Trophoblast cell (in vitro differentiated cells and primary cell): ENCODE measurements at regions not wholly inside any gene's neighbourhood (a gene's known extent, or its start where the extent isn't known, plus 50 kb on each side); places are given as distances from the start of the nearest gene placed in this dataset.
A peak's percentile ranks its signal among the peaks of the same experiment; 100 is the strongest.

Experiments
- DNase-seq, 2 donors: peaks; one replicate each; pipeline ENCODE4 v3.0.0-alpha.2; 2016
- H2AFZ ChIP-seq: 2 replicates; pipeline ENCODE4 v1.6.1; 2013; ENCODE audit warnings: low read length, moderate library complexity, mild to moderate bottlenecking; ENCODE audit not compliant: insufficient read depth, poor library complexity
- H2AK5ac ChIP-seq: 2 replicates; pipeline ENCODE4 v1.6.1; 2013; ENCODE audit warnings: mild to moderate bottlenecking, low read length
- H2BK120ac ChIP-seq: 2 replicates; pipeline ENCODE4 v1.6.1; 2013; ENCODE audit warnings: low read length, mild to moderate bottlenecking, moderate library complexity; ENCODE audit not compliant: insufficient read depth, poor library complexity
- H2BK12ac ChIP-seq: 2 replicates; pipeline ENCODE4 v1.6.1; 2013; ENCODE audit warnings: mild to moderate bottlenecking, low read length, moderate library complexity
- H2BK5ac ChIP-seq: 2 replicates; pipeline ENCODE4 v1.6.1; 2013; ENCODE audit warnings: low read length, low read depth, moderate library complexity, mild to moderate bottlenecking; ENCODE audit not compliant: poor library complexity
- H3K14ac ChIP-seq: 2 replicates; pipeline ENCODE4 v1.6.1; 2013; ENCODE audit warnings: mild to moderate bottlenecking, low read length
- H3K18ac ChIP-seq: 2 replicates; pipeline ENCODE4 v1.6.1; 2013; ENCODE audit warnings: mild to moderate bottlenecking, low read length
- H3K23ac ChIP-seq: 2 replicates; pipeline ENCODE4 v1.6.1; 2013; ENCODE audit warnings: low read length
- H3K27ac ChIP-seq: 2 replicates; pipeline ENCODE4 v1.5.1; 2013; ENCODE audit warnings: low read depth, mild to moderate bottlenecking, inconsistent platforms, low read length, moderate library complexity
- H3K27me3 ChIP-seq: 2 replicates; pipeline ENCODE4 v1.6.1; 2013; ENCODE audit warnings: inconsistent platforms, mild to moderate bottlenecking, low read length, moderate library complexity; ENCODE audit not compliant: insufficient read depth
- H3K36me3 ChIP-seq, 2 experiments: 1 replicate in 1 of 2; 2 replicates in 1 of 2; pipeline ENCODE4 v1.6.1; 2013; ENCODE audit warnings: low read length in 2 of 2, mild to moderate bottlenecking in 2 of 2, moderate library complexity in 1 of 2; ENCODE audit not compliant: insufficient read depth in 2 of 2, control insufficient read depth in 1 of 2
- H3K4ac ChIP-seq: 2 replicates; pipeline ENCODE4 v1.6.1; 2013; ENCODE audit warnings: low read depth, mild to moderate bottlenecking, low read length, moderate library complexity
- H3K4me1 ChIP-seq, 2 experiments: 1 replicate in 1 of 2; 2 replicates in 1 of 2; pipeline ENCODE4 v1.6.1; 2013; ENCODE audit warnings: low read length in 2 of 2, mild to moderate bottlenecking in 2 of 2, moderate library complexity in 1 of 2; ENCODE audit not compliant: insufficient read depth in 2 of 2, control insufficient read depth in 1 of 2
- H3K4me2 ChIP-seq: 2 replicates; pipeline ENCODE4 v1.6.1; 2013; ENCODE audit warnings: inconsistent platforms, mild to moderate bottlenecking, low read length, moderate library complexity
- H3K4me3 ChIP-seq: 2 replicates; pipeline ENCODE4 v1.5.1; 2013; ENCODE audit warnings: mild to moderate bottlenecking, low read depth, low read length, inconsistent platforms
- H3K79me1 ChIP-seq: one replicate; pipeline ENCODE4 v1.6.1; 2013; ENCODE audit warnings: low read length
- H3K79me2 ChIP-seq: 2 replicates; pipeline ENCODE4 v1.6.1; 2013; ENCODE audit warnings: low read length, mild to moderate bottlenecking; ENCODE audit not compliant: control insufficient read depth, insufficient read depth, poor library complexity
- H3K9ac ChIP-seq: 2 replicates; pipeline ENCODE4 v1.6.1; 2013; ENCODE audit warnings: mild to moderate bottlenecking, low read length
- H3K9me3 ChIP-seq: 2 replicates; pipeline ENCODE4 v1.6.1; 2013; ENCODE audit warnings: low read depth, mild to moderate bottlenecking, control low read depth, inconsistent platforms, low read length; ENCODE audit not compliant: insufficient read depth
- H4K12ac ChIP-seq: 2 replicates; pipeline ENCODE4 v1.6.1; 2013; ENCODE audit warnings: low read depth, mild to moderate bottlenecking, low read length, moderate library complexity
- H4K8ac ChIP-seq: 2 replicates; pipeline ENCODE4 v1.6.1; 2013; ENCODE audit warnings: low read depth, mild to moderate bottlenecking, low read length, moderate library complexity
- H4K91ac ChIP-seq: one replicate; pipeline ENCODE4 v1.6.1; 2013; ENCODE audit warnings: low read depth, mild to moderate bottlenecking, low read length, moderate library complexity
- WGBS: extraction: QIAGEN DNeasy Blood & Tissue Kit; methylation state at CpG from one replicate; pipeline ENCODE4 v1.1.7; 2013; ENCODE audit warnings: missing lambda C conversion rate; ENCODE audit not compliant: insufficient read length, insufficient coverage; ENCODE audit errors: extremely low coverage; 5-methylcytosine and 5-hydroxymethylcytosine counted together

DNA sequence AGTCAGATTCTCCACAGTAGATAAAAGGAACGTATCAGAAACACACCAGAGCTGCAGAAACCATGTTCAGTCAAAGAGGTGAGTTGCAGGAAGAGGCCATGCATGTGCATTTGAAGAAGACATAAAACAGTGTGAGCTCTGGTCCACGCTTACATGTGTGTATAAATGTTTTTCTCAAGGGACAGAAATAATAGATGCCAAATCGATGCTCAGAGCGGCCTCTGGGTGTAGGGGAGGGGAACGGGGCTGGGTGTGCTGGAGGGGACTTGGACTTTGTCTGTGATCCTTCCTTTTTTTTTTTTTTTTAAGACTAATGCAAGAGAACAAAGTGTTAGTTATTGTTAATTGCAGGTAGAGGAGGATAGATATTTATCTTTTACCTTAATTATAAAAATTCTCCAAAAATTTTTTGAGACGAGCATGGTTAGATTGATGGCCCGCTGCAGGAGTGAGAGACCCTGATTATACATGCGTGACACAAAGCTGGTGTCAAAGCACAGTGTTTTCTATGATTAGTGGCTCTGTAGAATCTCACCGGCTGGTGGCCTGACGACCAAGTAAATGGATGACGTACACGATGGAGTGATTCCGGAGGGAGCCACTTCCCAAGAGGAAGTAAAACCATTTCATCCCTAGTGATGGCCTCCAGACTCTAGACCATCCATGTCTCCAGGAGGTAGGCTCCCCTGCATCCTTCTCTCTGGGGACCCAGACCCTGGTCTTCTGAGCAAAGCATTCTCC lies 240.2 kb downstream of the ENGASE start:
- Histone ChIP-seq H4K12ac (no peak overlapping the region), H2BK120ac (no peak overlapping the region), H3K23ac (no peak overlapping the region), H2AFZ (no peak overlapping the region), H2BK5ac (no peak overlapping the region), H3K4me2 (no peak overlapping the region), H2BK12ac (no peak overlapping the region), H4K8ac (no peak overlapping the region), H3K27me3 (no peaks in the 10 kb centered on the region), H3K4ac (no peak overlapping the region), H2AK5ac (no peak overlapping the region), H3K27ac (no peak overlapping the region), H4K91ac (no peak overlapping the region), H3K79me2 (no peaks in the 10 kb centered on the region), H3K9me3 (no peaks in the 10 kb centered on the region), H3K4me1 (no peaks in the 10 kb centered on the region), H3K14ac (no peak overlapping the region), H3K4me3 (no peak overlapping the region), H3K9ac (no peak overlapping the region), H3K18ac (no peak overlapping the region), H3K79me1 (no peaks in the 10 kb centered on the region), H3K36me3 (no peaks in the 10 kb centered on the region)
- DNase-seq: no peak
- no CpG with 5 or more reads among the region's 13 CpGs for WGBS

DNA sequence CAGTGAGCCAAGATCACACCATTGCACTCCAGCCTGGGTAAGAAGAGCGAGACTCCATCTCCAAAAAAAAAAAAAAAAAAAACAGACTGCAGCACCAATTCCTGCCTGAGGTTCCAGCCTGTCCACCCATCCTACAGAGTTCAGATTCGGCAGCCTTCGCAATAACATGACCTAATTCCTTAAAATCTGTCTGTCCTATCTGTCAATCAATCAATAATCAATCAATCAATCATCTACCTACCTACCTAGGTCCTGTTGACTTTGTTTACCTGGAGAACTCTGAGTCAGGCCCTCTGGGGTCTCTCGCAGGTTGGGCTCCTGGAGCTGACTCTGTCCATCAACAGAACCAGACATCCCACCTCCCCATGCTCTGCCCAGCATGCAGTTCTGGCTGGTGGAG lies 236.7 kb downstream of the ENGASE start:
- H3K9me3 ChIP-seq: no peaks in the 10 kb centered on the region
- no peak overlapping the region for H4K8ac ChIP-seq
- DNase-seq: no peak
- no peak overlapping the region for H3K23ac ChIP-seq
- H3K36me3 ChIP-seq: no peaks in the 10 kb centered on the region
- H3K4ac ChIP-seq: no peak overlapping the region
- no peak overlapping the region for H3K14ac ChIP-seq
- no peak overlapping the region for H2AK5ac ChIP-seq
- H3K18ac ChIP-seq: no peak overlapping the region
- no peaks in the 10 kb centered on the region for H3K4me1 ChIP-seq
- WGBS: no CpG with 5 or more reads among the region's 4 CpGs
- H3K79me2 ChIP-seq: no peaks in the 10 kb centered on the region
- no peaks in the 10 kb centered on the region for H3K27me3 ChIP-seq
- no peak overlapping the region for H2BK5ac ChIP-seq
- H2AFZ ChIP-seq: no peak overlapping the region
- no peak overlapping the region for H3K9ac ChIP-seq
- H2BK12ac ChIP-seq: no peak overlapping the region
- H3K4me2 ChIP-seq: no peak overlapping the region
- no peak overlapping the region for H4K12ac ChIP-seq
- H4K91ac ChIP-seq: no peak overlapping the region
- no peak overlapping the region for H3K27ac ChIP-seq
- no peak overlapping the region for H2BK120ac ChIP-seq
- no peak overlapping the region for H3K4me3 ChIP-seq
- no peaks in the 10 kb centered on the region for H3K79me1 ChIP-seq

DNA sequence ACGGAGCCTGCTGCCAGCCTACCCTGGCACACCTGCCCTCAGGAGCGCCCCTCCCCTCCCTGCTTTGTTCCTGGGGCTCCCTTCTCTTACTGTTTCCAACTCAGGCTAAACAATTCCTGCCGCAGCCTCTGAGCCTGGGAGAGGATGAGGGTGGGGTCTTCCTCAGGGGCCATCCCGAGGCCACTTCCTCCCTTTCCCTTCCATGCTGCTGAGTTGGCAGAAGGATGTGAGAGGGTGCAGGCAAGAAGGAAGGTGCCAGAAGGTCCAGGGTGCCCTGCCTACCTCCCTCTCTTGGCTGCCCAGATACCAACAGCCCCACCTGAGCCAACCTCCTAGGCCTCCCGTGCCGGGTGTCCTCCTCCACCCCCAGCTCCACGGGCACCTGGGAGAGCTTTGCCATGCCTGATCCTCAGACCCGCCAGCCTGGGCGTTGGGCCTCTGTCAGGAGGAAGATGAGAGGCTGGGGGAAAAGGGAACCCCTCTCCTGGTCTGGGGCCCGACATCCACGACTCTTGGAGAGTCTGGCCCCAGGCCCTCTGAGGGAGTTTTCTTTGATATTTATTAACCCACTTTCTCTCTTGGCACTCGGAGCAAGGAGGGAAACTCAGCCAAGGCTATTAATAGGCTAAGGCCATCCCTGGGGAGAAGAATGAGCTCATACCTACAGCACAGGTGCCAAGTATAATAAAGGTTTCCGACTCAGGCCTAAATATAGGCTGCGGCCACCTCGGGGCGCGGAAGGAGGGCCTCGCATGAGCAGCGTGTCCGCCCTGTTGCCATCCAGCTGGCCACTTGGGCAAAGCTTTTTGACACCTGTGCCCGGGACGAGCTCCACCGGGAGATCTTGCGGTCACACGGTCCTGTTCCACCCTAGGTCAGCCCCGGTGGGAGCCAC lies 232.0 kb downstream of the ENGASE start:
- H3K36me3 ChIP-seq: no peaks in the 10 kb centered on the region
- H4K8ac ChIP-seq: no peak overlapping the region
- no peak overlapping the region for H4K12ac ChIP-seq
- no peaks in the 10 kb centered on the region for H3K4me1 ChIP-seq
- H3K18ac ChIP-seq: no peak overlapping the region
- H3K23ac ChIP-seq: no peak overlapping the region
- no peaks in the 10 kb centered on the region for H3K79me2 ChIP-seq
- no peak overlapping the region for H2BK120ac ChIP-seq
- no peak overlapping the region for H3K9ac ChIP-seq
- no peak overlapping the region for H3K14ac ChIP-seq
- DNase-seq: no peak
- H3K4me3 ChIP-seq: no peak overlapping the region
- WGBS: no CpG with 5 or more reads among the region's 26 CpGs
- H2AK5ac ChIP-seq: no peak overlapping the region
- no peaks in the 10 kb centered on the region for H3K79me1 ChIP-seq
- H3K27me3 ChIP-seq: no peaks in the 10 kb centered on the region
- no peak overlapping the region for H3K4me2 ChIP-seq
- H3K27ac ChIP-seq: no peak overlapping the region
- H3K9me3 ChIP-seq: peaks cover 2% of the 10 kb centered on the region
- no peak overlapping the region for H2AFZ ChIP-seq
- no peak overlapping the region for H4K91ac ChIP-seq
- no peak overlapping the region for H2BK5ac ChIP-seq
- no peak overlapping the region for H2BK12ac ChIP-seq
- H3K4ac ChIP-seq: no peak overlapping the region

DNA sequence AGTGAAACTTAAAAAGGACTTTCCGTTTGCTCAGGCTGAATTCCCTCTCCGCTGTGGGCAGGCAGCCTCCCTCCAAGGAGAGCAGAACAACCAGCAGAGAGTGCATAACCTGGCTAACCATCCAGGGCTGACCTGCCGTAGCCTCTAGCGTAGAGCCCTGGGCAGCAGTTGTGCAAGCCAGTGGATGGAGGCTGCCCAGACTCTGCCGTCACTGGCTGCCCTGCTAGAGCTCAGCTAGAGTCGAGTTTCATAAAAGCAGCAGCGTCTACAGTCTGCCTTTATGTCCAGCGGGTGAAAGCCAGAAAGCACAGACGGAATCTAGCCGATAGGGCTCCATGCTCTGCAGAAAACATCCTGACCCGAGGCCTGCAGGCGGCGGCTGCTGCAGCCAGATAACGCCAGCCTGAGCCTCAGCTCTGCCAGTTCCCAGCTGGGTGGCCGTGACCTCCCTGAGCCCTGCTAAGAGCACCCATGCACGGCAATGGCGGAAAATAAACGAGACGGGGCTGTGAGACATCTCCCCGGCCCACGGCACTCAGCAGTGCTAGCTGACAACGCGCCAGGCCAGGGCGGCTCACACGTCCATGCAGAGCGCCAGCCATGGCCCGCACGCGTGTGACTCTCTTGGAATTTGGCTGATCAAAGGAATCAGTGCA lies 231.3 kb downstream of the ENGASE start:
- no peak overlapping the region for H3K4me2 ChIP-seq
- H3K27ac ChIP-seq: no peak overlapping the region
- H2BK12ac ChIP-seq: no peak overlapping the region
- H2BK120ac ChIP-seq: no peak overlapping the region
- H2AFZ ChIP-seq: no peak overlapping the region
- H3K4me3 ChIP-seq: no peak overlapping the region
- WGBS: no CpG with 5 or more reads among the region's 29 CpGs
- H3K36me3 ChIP-seq: no peaks in the 10 kb centered on the region
- H3K4ac ChIP-seq: no peak overlapping the region
- peak; percentile 22 to 26 for DNase-seq
- H3K9ac ChIP-seq: no peak overlapping the region
- peaks cover 2% of the 10 kb centered on the region for H3K9me3 ChIP-seq
- no peaks in the 10 kb centered on the region for H3K4me1 ChIP-seq
- H4K8ac ChIP-seq: no peak overlapping the region
- H3K14ac ChIP-seq: no peak overlapping the region
- no peak overlapping the region for H3K18ac ChIP-seq
- no peak overlapping the region for H4K12ac ChIP-seq
- no peaks in the 10 kb centered on the region for H3K79me1 ChIP-seq
- no peaks in the 10 kb centered on the region for H3K79me2 ChIP-seq
- H4K91ac ChIP-seq: no peak overlapping the region
- no peak overlapping the region for H2AK5ac ChIP-seq
- H2BK5ac ChIP-seq: no peak overlapping the region
- no peak overlapping the region for H3K23ac ChIP-seq
- no peaks in the 10 kb centered on the region for H3K27me3 ChIP-seq
